ENCODE measurements at regions not wholly inside any gene's neighbourhood (a gene's known extent, or its start where the extent isn't known, plus 50 kb on each side); places are given as distances from the start of the nearest gene placed in this dataset.

GRCh38 chr21:41686664-41687063, 80.2 kb downstream of the RIPK4 start:
- no peak for TF ChIP-seq CTCF (IDR thresholded peaks at IDR 0.05; ENCODE audit: insufficient read depth, low read length)
- TF ChIP-seq REST (IDR thresholded peaks at IDR 0.05; ENCODE audit: insufficient replicate concordance, low read depth): no peak
- no peak for TF ChIP-seq SPI1 (IDR thresholded peaks at IDR 0.05; ENCODE audit: borderline replicate concordance, low read depth)
- no peak for TF ChIP-seq POLR2AphosphoS5 (IDR thresholded peaks at IDR 0.05; ENCODE audit: low read depth)
- TF ChIP-seq GABPA (IDR thresholded peaks at IDR 0.05; ENCODE audit: low read depth): no peak
